GM23338 (cell line): ENCODE measurements at regions not wholly inside any gene's neighbourhood (a gene's known extent, or its start where the extent isn't known, plus 50 kb on each side); places are given as distances from the start of the nearest gene placed in this dataset.

ENCODE experiments used
- ATAC-seq: fragments of 200-7000 bp; cut with Tn5 transposase; 3 replicates; pipeline ENCODE4 v1.9.1; 2020
- DNase-seq: peaks from one replicate; pipeline ENCODE4 v3.0.0-alpha.2; 2015; ENCODE audit warnings: low spot score
- H2AFZ ChIP-seq: fragments of 200-600 bp; sonication (generic); 2 replicates; pipeline ENCODE4 v1.8.0; 2016; ENCODE audit warnings: antibody characterized with exemption, mild to moderate bottlenecking, moderate library complexity
- H3F3A ChIP-seq: fragments of 200-600 bp; sonication (generic); replicated peaks from 2 replicates; pipeline ENCODE4 v1.8.0; 2017; ENCODE audit warnings: antibody characterized with exemption, mixed run types, low read depth
- H3K27ac ChIP-seq: fragments of 200-600 bp; sonication (generic); 2 replicates; pipeline ENCODE4 v1.6.1; 2016; ENCODE audit warnings: low read depth
- H3K27me3 ChIP-seq: fragments of 200-600 bp; sonication (generic); 2 replicates; pipeline ENCODE4 v1.8.0; 2016; ENCODE audit warnings: mild to moderate bottlenecking, mixed run types, moderate library complexity; ENCODE audit not compliant: insufficient read depth
- H3K36me3 ChIP-seq: fragments of 200-600 bp; sonication (generic); 2 replicates; pipeline ENCODE4 v1.8.0; 2016; ENCODE audit warnings: mild to moderate bottlenecking; ENCODE audit not compliant: insufficient read depth
- H3K4me1 ChIP-seq: fragments of 200-600 bp; sonication (generic); 2 replicates; pipeline ENCODE4 v1.8.0; 2016; ENCODE audit warnings: mild to moderate bottlenecking, moderate library complexity; ENCODE audit not compliant: insufficient read depth
- H3K4me2 ChIP-seq: fragments of 200-600 bp; sonication (generic); 2 replicates; pipeline ENCODE4 v1.7.1; 2017; ENCODE audit warnings: mixed run types
- H3K4me3 ChIP-seq: fragments of 200-600 bp; sonication (generic); 2 replicates; pipeline ENCODE4 v1.6.1; 2016; ENCODE audit warnings: mixed run types
- H3K79me2 ChIP-seq: fragments of 200-600 bp; sonication (generic); replicated peaks from 2 replicates; pipeline ENCODE4 v1.8.0; 2017; ENCODE audit warnings: mild to moderate bottlenecking; ENCODE audit not compliant: insufficient read depth
- H3K9me2 ChIP-seq: fragments of 200-600 bp; sonication (generic); 2 replicates; pipeline ENCODE4 v1.8.0; 2017; ENCODE audit not compliant: insufficient read depth
- H4K20me1 ChIP-seq: fragments of 200-600 bp; sonication (generic); replicated peaks from 2 replicates; pipeline ENCODE4 v1.8.0; 2017; ENCODE audit warnings: mild to moderate bottlenecking; ENCODE audit not compliant: insufficient read depth
- H3K27ac Mint-ChIP-seq: 2 replicates; pipeline ENCODE4 v1.8.0; 2020; ENCODE audit warnings: inconsistent platforms, mild to moderate bottlenecking, moderate library complexity, mixed read lengths
- H3K27me3 Mint-ChIP-seq: 3 replicates; pipeline ENCODE4 v1.8.0; 2022; ENCODE audit warnings: low read depth, mild to moderate bottlenecking, moderate library complexity, mixed read lengths, inconsistent platforms; ENCODE audit not compliant: insufficient read depth, poor library complexity
- H3K36me3 Mint-ChIP-seq: 3 replicates; pipeline ENCODE4 v1.8.0; 2021; ENCODE audit warnings: low read depth, mild to moderate bottlenecking, inconsistent platforms, moderate library complexity, mixed read lengths
- H3K4me1 Mint-ChIP-seq: 3 replicates; pipeline ENCODE4 v1.8.0; 2020; ENCODE audit warnings: mild to moderate bottlenecking, inconsistent platforms, mixed read lengths
- H3K4me3 Mint-ChIP-seq: 3 replicates; pipeline ENCODE4 v1.8.0; 2021; ENCODE audit warnings: moderate library complexity, mild to moderate bottlenecking, inconsistent platforms, mixed read lengths
- H3K9me3 Mint-ChIP-seq: 3 replicates; pipeline ENCODE4 v1.8.0; 2020; ENCODE audit warnings: moderate library complexity, mild to moderate bottlenecking, inconsistent platforms, mixed read lengths
- CREB1 ChIP-seq: fragments of 250-450 bp; sonication (Bioruptor Pico); IDR thresholded peaks from 2 replicates; pipeline ENCODE4 v1.5.0; 2020; ENCODE audit warnings: low read depth, mild to moderate bottlenecking, moderate library complexity
- EZH2 ChIP-seq: fragments of 200-600 bp; sonication (generic); IDR thresholded peaks from one replicate; pipeline ENCODE4 v1.8.0; 2017; ENCODE audit warnings: antibody characterized with exemption, mild to moderate bottlenecking, low read depth; ENCODE audit not compliant: unreplicated experiment
- EZH2phosphoT487 ChIP-seq: fragments of 200-600 bp; sonication (generic); IDR thresholded peaks from one replicate; pipeline ENCODE4 v1.8.1; 2018; ENCODE audit warnings: antibody characterized with exemption; ENCODE audit not compliant: unreplicated experiment
- JUNB ChIP-seq: IDR thresholded peaks from one replicate; pipeline ENCODE4 v1.6.1; 2016; ENCODE audit warnings: antibody characterized with exemption; ENCODE audit not compliant: unreplicated experiment
- NANOG ChIP-seq: IDR thresholded peaks from 2 replicates; pipeline ENCODE4 v1.6.1; 2016; ENCODE audit warnings: antibody characterized with exemption, borderline replicate concordance
- POLR2AphosphoS5 ChIP-seq: IDR thresholded peaks from 2 replicates; pipeline ENCODE4 v1.6.1; 2016; ENCODE audit warnings: antibody characterized with exemption, low read depth
- REST ChIP-seq: IDR thresholded peaks from one replicate; pipeline ENCODE4 v1.6.1; 2018; ENCODE audit warnings: antibody characterized with exemption; ENCODE audit not compliant: unreplicated experiment
- STAT1 ChIP-seq: IDR thresholded peaks from one replicate; pipeline ENCODE4 v1.6.1; 2016; ENCODE audit warnings: antibody characterized with exemption; ENCODE audit not compliant: unreplicated experiment
- ZNF114 ChIP-seq: fragments of 250-450 bp; sonication (Bioruptor Pico); IDR thresholded peaks from 2 replicates; pipeline ENCODE4 v1.5.0; 2020; ENCODE audit warnings: mild to moderate bottlenecking, moderate library complexity
- ZNF331 ChIP-seq: fragments of 250-450 bp; sonication (Bioruptor Pico); IDR thresholded peaks from 2 replicates; pipeline ENCODE4 v1.5.0; 2020; ENCODE audit warnings: low read depth, mild to moderate bottlenecking, moderate library complexity
- TF ChIP-seq, protein P1 (sequence below): IDR thresholded peaks from 2 replicates; pipeline ENCODE4 v1.6.1; 2016; ENCODE audit warnings: antibody characterized with exemption
- TF ChIP-seq, protein P2 (sequence below), 2 experiments: fragments of 200-600 bp in 1 of 2; sonication (generic) in 1 of 2; conservative IDR thresholded peaks; 2 replicates each; pipeline versions ENCODE4 v1.5.1 to v1.6.1; 2016 to 2017; ENCODE audit warnings: antibody characterized with exemption in 2 of 2, low read depth in 2 of 2, mild to moderate bottlenecking in 2 of 2, moderate library complexity in 1 of 2
- TF ChIP-seq, protein P3 (sequence below): fragments of 250-450 bp; sonication (Bioruptor Pico); IDR thresholded peaks from 2 replicates; pipeline ENCODE4 v1.5.0; 2020; ENCODE audit warnings: mild to moderate bottlenecking, moderate library complexity

DNA sequence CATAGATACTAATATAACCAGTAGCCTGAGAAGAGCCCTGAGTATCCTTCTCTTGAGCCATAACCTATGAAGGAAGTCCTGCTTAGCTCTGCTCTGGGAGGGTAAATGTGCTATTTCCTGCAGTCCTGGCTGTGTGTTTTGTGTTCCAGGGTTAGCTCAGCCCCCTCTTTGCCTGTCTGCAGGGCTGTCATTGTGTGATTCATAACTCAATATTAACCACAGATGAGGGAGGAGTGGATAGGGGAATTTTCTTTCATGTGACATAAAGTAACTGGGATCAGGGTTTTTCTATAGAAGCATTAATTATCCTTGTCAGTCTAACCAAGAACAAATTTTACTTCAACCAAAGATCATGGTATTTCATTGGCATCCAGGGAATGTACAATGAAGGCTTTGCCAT is 183.3 kb upstream of the ZBTB20 start:
- H2AFZ ChIP-seq: no peak overlapping the region
- Mint-ChIP-seq H3K9me3 (no peaks in the 10 kb centered on the region), H3K36me3 (no peaks in the 10 kb centered on the region), H3K4me1 (peaks cover 17% of the 10 kb centered on the region), H3K27me3 (peaks cover 2% of the 10 kb centered on the region), H3K4me3 (no peak overlapping the region), H3K27ac (no peak overlapping the region)
- H3K27ac ChIP-seq: no peak overlapping the region
- H3K27me3 ChIP-seq: no peaks in the 10 kb centered on the region
- peaks cover 11% of the 10 kb centered on the region; the same call in 1 of the 2 replicates for H3K79me2 ChIP-seq
- H3K4me2 ChIP-seq: 0 out of 2 replicates have a peak overlapping the region, but pooled peaks have one; percentile 12
- no peaks in the 10 kb centered on the region for H4K20me1 ChIP-seq
- DNase-seq: no peak
- ATAC-seq: no peak
- peaks cover 15% of the 10 kb centered on the region; the same call in 1 of the 2 replicates for H3K4me1 ChIP-seq
- H3K9me2 ChIP-seq: 0 out of 2 replicates have a peak, but pooled peaks cover 6% of the 10 kb centered on the region
- TF ChIP-seq CREB1 (no peak), JUNB (no peak), NANOG (no peak), STAT1 (no peak), ZNF114 (CRISPR knock-in tag) (no peak), EZH2 (no peak), REST (no peak), ZNF331 (CRISPR knock-in tag) (no peak), EZH2phosphoT487 (no peak), POLR2AphosphoS5 (no peak)
- TF ChIP-seq, protein P1, sequence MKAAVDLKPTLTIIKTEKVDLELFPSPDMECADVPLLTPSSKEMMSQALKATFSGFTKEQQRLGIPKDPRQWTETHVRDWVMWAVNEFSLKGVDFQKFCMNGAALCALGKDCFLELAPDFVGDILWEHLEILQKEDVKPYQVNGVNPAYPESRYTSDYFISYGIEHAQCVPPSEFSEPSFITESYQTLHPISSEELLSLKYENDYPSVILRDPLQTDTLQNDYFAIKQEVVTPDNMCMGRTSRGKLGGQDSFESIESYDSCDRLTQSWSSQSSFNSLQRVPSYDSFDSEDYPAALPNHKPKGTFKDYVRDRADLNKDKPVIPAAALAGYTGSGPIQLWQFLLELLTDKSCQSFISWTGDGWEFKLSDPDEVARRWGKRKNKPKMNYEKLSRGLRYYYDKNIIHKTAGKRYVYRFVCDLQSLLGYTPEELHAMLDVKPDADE: no peak
- TF ChIP-seq, protein P2, sequence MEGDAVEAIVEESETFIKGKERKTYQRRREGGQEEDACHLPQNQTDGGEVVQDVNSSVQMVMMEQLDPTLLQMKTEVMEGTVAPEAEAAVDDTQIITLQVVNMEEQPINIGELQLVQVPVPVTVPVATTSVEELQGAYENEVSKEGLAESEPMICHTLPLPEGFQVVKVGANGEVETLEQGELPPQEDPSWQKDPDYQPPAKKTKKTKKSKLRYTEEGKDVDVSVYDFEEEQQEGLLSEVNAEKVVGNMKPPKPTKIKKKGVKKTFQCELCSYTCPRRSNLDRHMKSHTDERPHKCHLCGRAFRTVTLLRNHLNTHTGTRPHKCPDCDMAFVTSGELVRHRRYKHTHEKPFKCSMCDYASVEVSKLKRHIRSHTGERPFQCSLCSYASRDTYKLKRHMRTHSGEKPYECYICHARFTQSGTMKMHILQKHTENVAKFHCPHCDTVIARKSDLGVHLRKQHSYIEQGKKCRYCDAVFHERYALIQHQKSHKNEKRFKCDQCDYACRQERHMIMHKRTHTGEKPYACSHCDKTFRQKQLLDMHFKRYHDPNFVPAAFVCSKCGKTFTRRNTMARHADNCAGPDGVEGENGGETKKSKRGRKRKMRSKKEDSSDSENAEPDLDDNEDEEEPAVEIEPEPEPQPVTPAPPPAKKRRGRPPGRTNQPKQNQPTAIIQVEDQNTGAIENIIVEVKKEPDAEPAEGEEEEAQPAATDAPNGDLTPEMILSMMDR (conservative IDR thresholded peaks at IDR 0.05; ENCODE audit: low read depth in 2 of 2): no peak
- TF ChIP-seq, protein P3, sequence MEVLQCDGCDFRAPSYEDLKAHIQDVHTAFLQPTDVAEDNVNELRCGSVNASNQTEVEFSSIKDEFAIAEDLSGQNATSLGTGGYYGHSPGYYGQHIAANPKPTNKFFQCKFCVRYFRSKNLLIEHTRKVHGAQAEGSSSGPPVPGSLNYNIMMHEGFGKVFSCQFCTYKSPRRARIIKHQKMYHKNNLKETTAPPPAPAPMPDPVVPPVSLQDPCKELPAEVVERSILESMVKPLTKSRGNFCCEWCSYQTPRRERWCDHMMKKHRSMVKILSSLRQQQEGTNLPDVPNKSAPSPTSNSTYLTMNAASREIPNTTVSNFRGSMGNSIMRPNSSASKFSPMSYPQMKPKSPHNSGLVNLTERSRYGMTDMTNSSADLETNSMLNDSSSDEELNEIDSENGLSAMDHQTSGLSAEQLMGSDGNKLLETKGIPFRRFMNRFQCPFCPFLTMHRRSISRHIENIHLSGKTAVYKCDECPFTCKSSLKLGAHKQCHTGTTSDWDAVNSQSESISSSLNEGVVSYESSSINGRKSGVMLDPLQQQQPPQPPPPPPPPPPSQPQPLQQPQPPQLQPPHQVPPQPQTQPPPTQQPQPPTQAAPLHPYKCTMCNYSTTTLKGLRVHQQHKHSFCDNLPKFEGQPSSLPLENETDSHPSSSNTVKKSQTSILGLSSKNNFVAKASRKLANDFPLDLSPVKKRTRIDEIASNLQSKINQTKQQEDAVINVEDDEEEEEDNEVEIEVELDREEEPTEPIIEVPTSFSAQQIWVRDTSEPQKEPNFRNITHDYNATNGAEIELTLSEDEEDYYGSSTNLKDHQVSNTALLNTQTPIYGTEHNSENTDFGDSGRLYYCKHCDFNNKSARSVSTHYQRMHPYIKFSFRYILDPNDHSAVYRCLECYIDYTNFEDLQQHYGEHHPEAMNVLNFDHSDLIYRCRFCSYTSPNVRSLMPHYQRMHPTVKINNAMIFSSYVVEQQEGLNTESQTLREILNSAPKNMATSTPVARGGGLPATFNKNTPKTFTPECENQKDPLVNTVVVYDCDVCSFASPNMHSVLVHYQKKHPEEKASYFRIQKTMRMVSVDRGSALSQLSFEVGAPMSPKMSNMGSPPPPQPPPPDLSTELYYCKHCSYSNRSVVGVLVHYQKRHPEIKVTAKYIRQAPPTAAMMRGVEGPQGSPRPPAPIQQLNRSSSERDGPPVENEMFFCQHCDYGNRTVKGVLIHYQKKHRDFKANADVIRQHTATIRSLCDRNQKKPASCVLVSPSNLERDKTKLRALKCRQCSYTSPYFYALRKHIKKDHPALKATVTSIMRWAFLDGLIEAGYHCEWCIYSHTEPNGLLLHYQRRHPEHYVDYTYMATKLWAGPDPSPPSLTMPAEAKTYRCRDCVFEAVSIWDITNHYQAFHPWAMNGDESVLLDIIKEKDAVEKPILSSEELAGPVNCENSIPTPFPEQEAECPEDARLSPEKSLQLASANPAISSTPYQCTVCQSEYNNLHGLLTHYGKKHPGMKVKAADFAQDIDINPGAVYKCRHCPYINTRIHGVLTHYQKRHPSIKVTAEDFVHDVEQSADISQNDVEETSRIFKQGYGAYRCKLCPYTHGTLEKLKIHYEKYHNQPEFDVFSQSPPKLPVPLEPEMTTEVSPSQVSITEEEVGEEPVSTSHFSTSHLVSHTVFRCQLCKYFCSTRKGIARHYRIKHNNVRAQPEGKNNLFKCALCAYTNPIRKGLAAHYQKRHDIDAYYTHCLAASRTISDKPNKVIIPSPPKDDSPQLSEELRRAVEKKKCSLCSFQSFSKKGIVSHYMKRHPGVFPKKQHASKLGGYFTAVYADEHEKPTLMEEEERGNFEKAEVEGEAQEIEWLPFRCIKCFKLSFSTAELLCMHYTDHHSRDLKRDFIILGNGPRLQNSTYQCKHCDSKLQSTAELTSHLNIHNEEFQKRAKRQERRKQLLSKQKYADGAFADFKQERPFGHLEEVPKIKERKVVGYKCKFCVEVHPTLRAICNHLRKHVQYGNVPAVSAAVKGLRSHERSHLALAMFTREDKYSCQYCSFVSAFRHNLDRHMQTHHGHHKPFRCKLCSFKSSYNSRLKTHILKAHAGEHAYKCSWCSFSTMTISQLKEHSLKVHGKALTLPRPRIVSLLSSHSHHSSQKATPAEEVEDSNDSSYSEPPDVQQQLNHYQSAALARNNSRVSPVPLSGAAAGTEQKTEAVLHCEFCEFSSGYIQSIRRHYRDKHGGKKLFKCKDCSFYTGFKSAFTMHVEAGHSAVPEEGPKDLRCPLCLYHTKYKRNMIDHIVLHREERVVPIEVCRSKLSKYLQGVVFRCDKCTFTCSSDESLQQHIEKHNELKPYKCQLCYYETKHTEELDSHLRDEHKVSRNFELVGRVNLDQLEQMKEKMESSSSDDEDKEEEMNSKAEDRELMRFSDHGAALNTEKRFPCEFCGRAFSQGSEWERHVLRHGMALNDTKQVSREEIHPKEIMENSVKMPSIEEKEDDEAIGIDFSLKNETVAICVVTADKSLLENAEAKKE (CRISPR knock-in tag): no peak
- no peaks in the 10 kb centered on the region for H3F3A ChIP-seq
- H3K36me3 ChIP-seq: no peaks in the 10 kb centered on the region
- H3K4me3 ChIP-seq: no peak overlapping the region
